Loucy (cell line): ENCODE measurements at regions not wholly inside any gene's neighbourhood (a gene's known extent, or its start where the extent isn't known, plus 50 kb on each side); places are given as distances from the start of the nearest gene placed in this dataset.

ENCODE experiments used
- EZH2phosphoT487 ChIP-seq: fragments of 200-600 bp; IDR thresholded peaks from 2 replicates; pipeline ENCODE4 v1.6.1; 2018; ENCODE audit warnings: antibody characterized with exemption, mild to moderate bottlenecking, moderate library complexity, borderline replicate concordance
- TF ChIP-seq, protein P1 (sequence below): fragments of 200-600 bp; sonication (generic); conservative IDR thresholded peaks from 2 replicates; pipeline ENCODE4 v1.5.1; 2014; ENCODE audit warnings: mild to moderate bottlenecking, antibody characterized with exemption, low read length

DNA sequence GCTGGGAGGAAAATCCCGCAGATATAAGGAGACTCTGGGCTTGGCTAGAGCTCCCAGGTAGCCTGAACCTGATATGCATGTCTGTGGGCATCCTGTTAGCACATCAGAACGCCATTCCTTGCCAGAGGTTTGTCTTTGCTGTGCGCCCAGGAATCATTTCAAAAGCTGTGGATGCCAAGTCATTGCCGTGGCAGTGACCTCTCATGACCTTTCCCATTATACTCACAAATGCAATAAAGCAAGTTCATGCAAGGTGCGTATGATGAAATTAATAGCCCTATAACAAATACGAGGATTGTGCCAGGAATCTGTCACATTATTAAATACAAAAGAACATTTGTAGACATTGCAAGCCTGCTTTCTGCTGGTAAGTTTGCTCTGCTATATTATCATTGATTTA is 229.1 kb upstream of the PELI2 start:
- TF ChIP-seq, protein P1, sequence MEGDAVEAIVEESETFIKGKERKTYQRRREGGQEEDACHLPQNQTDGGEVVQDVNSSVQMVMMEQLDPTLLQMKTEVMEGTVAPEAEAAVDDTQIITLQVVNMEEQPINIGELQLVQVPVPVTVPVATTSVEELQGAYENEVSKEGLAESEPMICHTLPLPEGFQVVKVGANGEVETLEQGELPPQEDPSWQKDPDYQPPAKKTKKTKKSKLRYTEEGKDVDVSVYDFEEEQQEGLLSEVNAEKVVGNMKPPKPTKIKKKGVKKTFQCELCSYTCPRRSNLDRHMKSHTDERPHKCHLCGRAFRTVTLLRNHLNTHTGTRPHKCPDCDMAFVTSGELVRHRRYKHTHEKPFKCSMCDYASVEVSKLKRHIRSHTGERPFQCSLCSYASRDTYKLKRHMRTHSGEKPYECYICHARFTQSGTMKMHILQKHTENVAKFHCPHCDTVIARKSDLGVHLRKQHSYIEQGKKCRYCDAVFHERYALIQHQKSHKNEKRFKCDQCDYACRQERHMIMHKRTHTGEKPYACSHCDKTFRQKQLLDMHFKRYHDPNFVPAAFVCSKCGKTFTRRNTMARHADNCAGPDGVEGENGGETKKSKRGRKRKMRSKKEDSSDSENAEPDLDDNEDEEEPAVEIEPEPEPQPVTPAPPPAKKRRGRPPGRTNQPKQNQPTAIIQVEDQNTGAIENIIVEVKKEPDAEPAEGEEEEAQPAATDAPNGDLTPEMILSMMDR, result no peak
- TF ChIP-seq EZH2phosphoT487, result no peak
